ENCODE measurements at regions not wholly inside any gene's neighbourhood (a gene's known extent, or its start where the extent isn't known, plus 50 kb on each side); places are given as distances from the start of the nearest gene placed in this dataset.

DNA sequence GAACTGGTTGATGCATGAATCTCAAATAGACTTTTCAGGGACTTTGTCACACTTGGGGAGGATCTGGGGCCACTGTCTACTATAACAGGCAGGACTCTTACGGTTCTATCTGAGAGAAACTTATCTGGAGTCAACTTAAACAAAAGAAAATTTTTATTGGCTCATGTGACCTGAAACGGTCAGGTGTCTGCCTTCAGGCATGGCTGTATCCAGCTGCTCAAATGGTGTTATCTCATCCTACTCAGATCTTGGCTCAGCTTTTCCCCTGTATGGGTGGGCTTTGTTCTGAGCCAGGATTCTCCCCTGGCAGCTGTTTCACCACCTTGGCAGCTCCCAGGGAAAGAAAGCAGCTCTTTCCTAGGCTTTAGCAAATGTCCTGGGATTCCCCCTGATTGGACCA is 183.2 kb upstream of the MYL2 start:
- Histone ChIP-seq H3K27ac (ENCODE audit: low read depth, low read length) (no peak overlapping the region), H3K4me2 (ENCODE audit: insufficient read depth, low read length) (no peak overlapping the region), H3K36me3 (ENCODE audit: insufficient read depth, low read length) (no peaks in the 10 kb centered on the region), H3K27me3 (ENCODE audit: insufficient read depth, low read length) (peaks cover 6% of the 10 kb centered on the region), H3K4me3 (ENCODE audit: insufficient read depth, low read length) (no peak overlapping the region), H3K79me2 (ENCODE audit: insufficient read depth, low read length) (no peaks in the 10 kb centered on the region), H3K9me3 (ENCODE audit: low read depth, low read length) (no peaks in the 10 kb centered on the region), H2AFZ (ENCODE audit: low read length) (no peak overlapping the region), H4K20me1 (ENCODE audit: insufficient read depth, low read length) (no peaks in the 10 kb centered on the region), H3K4me1 (ENCODE audit: insufficient read depth, low read length) (no peaks in the 10 kb centered on the region)
- no peak for DNase-seq (ENCODE audit: insufficient read length, low spot score, missing footprints)
- TF ChIP-seq, protein P1, sequence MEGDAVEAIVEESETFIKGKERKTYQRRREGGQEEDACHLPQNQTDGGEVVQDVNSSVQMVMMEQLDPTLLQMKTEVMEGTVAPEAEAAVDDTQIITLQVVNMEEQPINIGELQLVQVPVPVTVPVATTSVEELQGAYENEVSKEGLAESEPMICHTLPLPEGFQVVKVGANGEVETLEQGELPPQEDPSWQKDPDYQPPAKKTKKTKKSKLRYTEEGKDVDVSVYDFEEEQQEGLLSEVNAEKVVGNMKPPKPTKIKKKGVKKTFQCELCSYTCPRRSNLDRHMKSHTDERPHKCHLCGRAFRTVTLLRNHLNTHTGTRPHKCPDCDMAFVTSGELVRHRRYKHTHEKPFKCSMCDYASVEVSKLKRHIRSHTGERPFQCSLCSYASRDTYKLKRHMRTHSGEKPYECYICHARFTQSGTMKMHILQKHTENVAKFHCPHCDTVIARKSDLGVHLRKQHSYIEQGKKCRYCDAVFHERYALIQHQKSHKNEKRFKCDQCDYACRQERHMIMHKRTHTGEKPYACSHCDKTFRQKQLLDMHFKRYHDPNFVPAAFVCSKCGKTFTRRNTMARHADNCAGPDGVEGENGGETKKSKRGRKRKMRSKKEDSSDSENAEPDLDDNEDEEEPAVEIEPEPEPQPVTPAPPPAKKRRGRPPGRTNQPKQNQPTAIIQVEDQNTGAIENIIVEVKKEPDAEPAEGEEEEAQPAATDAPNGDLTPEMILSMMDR (IDR thresholded peaks at IDR 0.05; ENCODE audit: extremely low read depth, low read depth, low read length), result no peak

DNA sequence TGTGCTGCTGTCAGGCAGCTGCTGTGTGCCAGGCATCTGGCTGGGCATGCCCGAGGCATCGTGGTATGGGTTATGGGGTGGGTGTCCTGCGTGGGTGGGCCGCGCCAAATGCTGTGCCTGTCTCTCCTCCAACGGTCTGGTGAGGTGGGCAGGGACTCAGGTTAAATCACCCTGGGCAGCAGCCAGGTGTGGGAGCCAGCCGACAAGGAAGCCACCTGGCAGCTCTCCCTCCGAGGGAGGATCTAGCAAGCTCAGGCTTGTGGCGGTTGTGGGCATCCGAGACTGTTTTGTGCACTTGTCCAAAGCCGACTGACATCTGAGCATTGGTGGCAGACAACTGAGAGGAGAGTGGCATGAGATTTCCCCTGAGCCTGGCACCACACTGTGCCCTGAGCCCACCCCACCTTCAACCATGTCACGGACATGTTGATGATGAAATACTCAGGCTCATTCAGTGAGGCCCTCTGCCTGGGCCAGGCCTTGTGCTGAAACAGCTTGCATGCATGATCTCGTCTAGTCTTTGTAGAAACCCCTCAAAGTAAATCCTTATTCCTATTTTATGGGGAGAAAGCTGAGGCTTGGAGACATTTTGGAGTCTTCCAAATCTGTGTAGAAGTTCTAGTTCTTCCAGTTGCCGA is 181.8 kb upstream of the MYL2 start:
- Histone ChIP-seq H3K4me2 (ENCODE audit: insufficient read depth, low read length) (no peak overlapping the region), H3K9me3 (ENCODE audit: low read depth, low read length) (no peaks in the 10 kb centered on the region), H3K4me3 (ENCODE audit: insufficient read depth, low read length) (no peak overlapping the region), H3K79me2 (ENCODE audit: insufficient read depth, low read length) (no peaks in the 10 kb centered on the region), H3K27me3 (ENCODE audit: insufficient read depth, low read length) (peaks cover 6% of the 10 kb centered on the region), H3K27ac (ENCODE audit: low read depth, low read length) (no peak overlapping the region), H4K20me1 (ENCODE audit: insufficient read depth, low read length) (no peaks in the 10 kb centered on the region), H3K4me1 (ENCODE audit: insufficient read depth, low read length) (no peaks in the 10 kb centered on the region), H3K36me3 (ENCODE audit: insufficient read depth, low read length) (no peaks in the 10 kb centered on the region), H2AFZ (ENCODE audit: low read length) (no peak overlapping the region)
- DNase-seq (ENCODE audit: insufficient read length, low spot score, missing footprints), result no peak
- TF ChIP-seq, protein P1 (IDR thresholded peaks at IDR 0.05; ENCODE audit: extremely low read depth, low read depth, low read length), result no peak

DNA sequence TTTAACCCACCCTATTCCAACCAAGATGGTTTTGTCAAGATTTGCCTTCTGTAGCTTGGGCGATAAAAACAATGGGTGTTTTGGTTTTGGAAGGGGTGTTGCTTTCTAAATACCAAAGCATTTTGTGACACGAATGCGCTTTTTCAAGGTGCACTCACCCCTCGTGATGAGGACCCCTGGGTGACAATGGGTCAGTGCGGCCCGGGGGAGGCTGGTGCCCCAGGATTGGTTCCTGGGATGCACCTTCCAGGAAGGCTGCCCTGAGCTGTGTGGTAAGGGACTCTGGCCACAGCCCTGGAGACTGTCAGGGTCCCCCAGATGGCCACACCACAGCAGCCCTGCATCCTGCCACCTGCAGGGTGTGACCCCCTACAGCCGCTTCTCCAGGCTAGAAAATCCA is 180.6 kb upstream of the MYL2 start:
- H2AFZ ChIP-seq (ENCODE audit: low read length), result no peak overlapping the region
- no peak for DNase-seq (ENCODE audit: insufficient read length, low spot score, missing footprints)
- H3K4me2 ChIP-seq (ENCODE audit: insufficient read depth, low read length), result no peak overlapping the region
- peaks cover 9% of the 10 kb centered on the region for H3K27me3 ChIP-seq (ENCODE audit: insufficient read depth, low read length)
- TF ChIP-seq, protein P1 (IDR thresholded peaks at IDR 0.05; ENCODE audit: extremely low read depth, low read depth, low read length), result no peak
- no peaks in the 10 kb centered on the region for H3K79me2 ChIP-seq (ENCODE audit: insufficient read depth, low read length)
- no peaks in the 10 kb centered on the region for H3K4me1 ChIP-seq (ENCODE audit: insufficient read depth, low read length)
- no peaks in the 10 kb centered on the region for H3K36me3 ChIP-seq (ENCODE audit: insufficient read depth, low read length)
- no peak overlapping the region for H3K27ac ChIP-seq (ENCODE audit: low read depth, low read length)
- no peaks in the 10 kb centered on the region for H4K20me1 ChIP-seq (ENCODE audit: insufficient read depth, low read length)
- no peaks in the 10 kb centered on the region for H3K9me3 ChIP-seq (ENCODE audit: low read depth, low read length)
- H3K4me3 ChIP-seq (ENCODE audit: insufficient read depth, low read length), result no peak overlapping the region

DNA sequence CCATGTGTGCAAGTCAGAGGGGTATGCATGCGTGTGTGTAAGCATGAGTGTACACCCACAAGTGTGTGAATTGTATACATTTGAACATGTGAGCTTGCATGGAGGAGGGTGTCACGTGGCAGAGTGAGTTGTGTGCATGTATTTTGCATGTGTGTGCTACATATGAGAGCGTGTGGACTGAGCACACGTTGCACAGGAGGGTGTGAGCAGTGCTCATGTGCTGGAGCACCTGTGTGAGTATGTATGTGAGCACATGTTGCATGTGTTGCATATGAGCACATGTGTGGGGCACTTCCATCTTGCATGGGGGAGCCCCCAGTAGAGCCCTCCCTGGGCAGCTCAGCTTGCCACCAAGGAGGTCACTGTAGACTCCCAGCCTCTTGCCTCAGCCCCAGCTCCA is 180.2 kb upstream of the MYL2 start:
- Histone ChIP-seq H3K4me3 (ENCODE audit: insufficient read depth, low read length) (no peak overlapping the region), H4K20me1 (ENCODE audit: insufficient read depth, low read length) (no peaks in the 10 kb centered on the region), H3K9me3 (ENCODE audit: low read depth, low read length) (no peaks in the 10 kb centered on the region), H3K27ac (ENCODE audit: low read depth, low read length) (no peak overlapping the region), H3K27me3 (ENCODE audit: insufficient read depth, low read length) (peaks cover 12% of the 10 kb centered on the region), H3K4me1 (ENCODE audit: insufficient read depth, low read length) (no peaks in the 10 kb centered on the region), H3K79me2 (ENCODE audit: insufficient read depth, low read length) (no peaks in the 10 kb centered on the region), H3K36me3 (ENCODE audit: insufficient read depth, low read length) (no peaks in the 10 kb centered on the region), H3K4me2 (ENCODE audit: insufficient read depth, low read length) (no peak overlapping the region), H2AFZ (ENCODE audit: low read length) (no peak overlapping the region)
- TF ChIP-seq, protein P1 (IDR thresholded peaks at IDR 0.05; ENCODE audit: extremely low read depth, low read depth, low read length), result no peak
- DNase-seq (ENCODE audit: insufficient read length, low spot score, missing footprints), result no peak
